Endodermal cell (in vitro differentiated cells): ENCODE measurements at regions not wholly inside any gene's neighbourhood (a gene's known extent, or its start where the extent isn't known, plus 50 kb on each side); places are given as distances from the start of the nearest gene placed in this dataset.
A peak's percentile ranks its signal among the peaks of the same experiment; 100 is the strongest.

Source experiments
- DNase-seq: peaks from one replicate; pipeline ENCODE4 v3.0.0-alpha.2; 2017
- H3K27ac ChIP-seq: 2 replicates; pipeline ENCODE4 v1.5.1; 2013; ENCODE audit warnings: mild to moderate bottlenecking, low read depth, low read length, moderate library complexity
- H3K27me3 ChIP-seq: 2 replicates; pipeline ENCODE4 v1.6.1; 2013; ENCODE audit warnings: mild to moderate bottlenecking, low read length, moderate library complexity; ENCODE audit not compliant: insufficient read depth, control insufficient read depth, poor library complexity, severe bottlenecking
- H3K36me3 ChIP-seq: 2 replicates; pipeline ENCODE4 v1.7.0; 2013; ENCODE audit warnings: mild to moderate bottlenecking, low read length, moderate library complexity; ENCODE audit not compliant: control insufficient read depth, insufficient read depth
- H3K4me1 ChIP-seq: one replicate; pipeline ENCODE4 v1.7.0; 2013; ENCODE audit warnings: low read length; ENCODE audit not compliant: control insufficient read depth, insufficient read depth
- H3K4me3 ChIP-seq: 2 replicates; pipeline ENCODE4 v1.5.1; 2013; ENCODE audit warnings: mild to moderate bottlenecking, low read length, moderate library complexity
- H3K9ac ChIP-seq: 2 replicates; pipeline ENCODE4 v1.6.1; 2013; ENCODE audit warnings: mild to moderate bottlenecking, low read length, moderate library complexity; ENCODE audit not compliant: poor library complexity, severe bottlenecking; ENCODE audit errors: extremely low read depth
- H3K9me3 ChIP-seq: 2 replicates; pipeline ENCODE4 v1.6.1; 2013; ENCODE audit warnings: mild to moderate bottlenecking, low read length, moderate library complexity; ENCODE audit not compliant: control insufficient read depth
- H3K27ac Mint-ChIP-seq: 2 replicates; pipeline ENCODE4 v1.8.0; 2020; ENCODE audit warnings: mixed read lengths
- H3K27me3 Mint-ChIP-seq: 2 replicates; pipeline ENCODE4 v1.8.0; 2021; ENCODE audit warnings: mild to moderate bottlenecking, mixed read lengths; ENCODE audit not compliant: insufficient read depth
- H3K36me3 Mint-ChIP-seq: 2 replicates; pipeline ENCODE4 v1.8.0; 2020; ENCODE audit warnings: low read depth, mixed read lengths
- H3K4me1 Mint-ChIP-seq: 2 replicates; pipeline ENCODE4 v1.8.0; 2020; ENCODE audit warnings: mixed read lengths
- H3K4me3 Mint-ChIP-seq: 2 replicates; pipeline ENCODE4 v1.8.0; 2020; ENCODE audit warnings: mild to moderate bottlenecking, moderate library complexity, mixed read lengths
- H3K9me3 Mint-ChIP-seq: 2 replicates; pipeline ENCODE4 v1.8.0; 2020; ENCODE audit warnings: mild to moderate bottlenecking, mixed read lengths
- WGBS, 2 experiments: methylation state at CpG; one replicate each; pipeline versions ENCODE4 v1.1.5 to v1.1.7; 2013; ENCODE audit warnings: missing lambda C conversion rate in 2 of 2, mixed read lengths in 1 of 2; ENCODE audit not compliant: insufficient coverage in 1 of 2, insufficient read length in 1 of 2; 5-methylcytosine and 5-hydroxymethylcytosine counted together
- TF ChIP-seq, protein P1 (sequence below): fragments of 200-600 bp; sonication (generic); conservative IDR thresholded peaks from 2 replicates; pipeline ENCODE4 v1.5.0; 2021; ENCODE audit warnings: antibody characterized with exemption, mild to moderate bottlenecking

DNA sequence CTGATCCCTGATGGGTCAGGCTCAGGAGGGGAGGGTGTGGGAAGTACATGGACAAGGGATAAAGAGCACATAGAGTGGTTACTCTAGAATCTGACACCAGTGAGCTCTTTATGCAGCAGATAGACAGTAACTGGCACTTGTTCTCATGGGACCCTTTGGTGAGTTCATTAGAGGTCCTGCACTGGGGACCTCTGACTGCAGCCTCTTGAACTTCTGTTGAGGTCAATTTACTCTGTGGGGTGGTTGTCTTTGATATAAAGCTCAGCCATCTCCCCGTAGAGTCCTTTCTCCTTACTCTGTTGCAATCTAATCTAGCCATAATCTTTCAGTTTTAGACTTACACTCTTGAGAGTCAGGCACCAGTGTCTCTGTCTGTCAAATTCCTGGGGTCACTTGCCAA, 222.4 kb downstream of the GPAT3 start:
- TF ChIP-seq, protein P1, sequence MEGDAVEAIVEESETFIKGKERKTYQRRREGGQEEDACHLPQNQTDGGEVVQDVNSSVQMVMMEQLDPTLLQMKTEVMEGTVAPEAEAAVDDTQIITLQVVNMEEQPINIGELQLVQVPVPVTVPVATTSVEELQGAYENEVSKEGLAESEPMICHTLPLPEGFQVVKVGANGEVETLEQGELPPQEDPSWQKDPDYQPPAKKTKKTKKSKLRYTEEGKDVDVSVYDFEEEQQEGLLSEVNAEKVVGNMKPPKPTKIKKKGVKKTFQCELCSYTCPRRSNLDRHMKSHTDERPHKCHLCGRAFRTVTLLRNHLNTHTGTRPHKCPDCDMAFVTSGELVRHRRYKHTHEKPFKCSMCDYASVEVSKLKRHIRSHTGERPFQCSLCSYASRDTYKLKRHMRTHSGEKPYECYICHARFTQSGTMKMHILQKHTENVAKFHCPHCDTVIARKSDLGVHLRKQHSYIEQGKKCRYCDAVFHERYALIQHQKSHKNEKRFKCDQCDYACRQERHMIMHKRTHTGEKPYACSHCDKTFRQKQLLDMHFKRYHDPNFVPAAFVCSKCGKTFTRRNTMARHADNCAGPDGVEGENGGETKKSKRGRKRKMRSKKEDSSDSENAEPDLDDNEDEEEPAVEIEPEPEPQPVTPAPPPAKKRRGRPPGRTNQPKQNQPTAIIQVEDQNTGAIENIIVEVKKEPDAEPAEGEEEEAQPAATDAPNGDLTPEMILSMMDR, result no peak
- no peaks in the 10 kb centered on the region for H3K36me3 Mint-ChIP-seq
- H3K27me3 ChIP-seq, result no peaks in the 10 kb centered on the region
- no peaks in the 10 kb centered on the region for H3K36me3 ChIP-seq
- no peak overlapping the region for H3K27ac Mint-ChIP-seq
- H3K4me1 ChIP-seq, result no peaks in the 10 kb centered on the region
- H3K27me3 Mint-ChIP-seq, result no peaks in the 10 kb centered on the region
- no peak for DNase-seq
- H3K9me3 ChIP-seq, result no peaks in the 10 kb centered on the region
- no peaks in the 10 kb centered on the region for H3K9me3 Mint-ChIP-seq
- H3K4me3 Mint-ChIP-seq, result no peak overlapping the region
- no peaks in the 10 kb centered on the region for H3K4me1 Mint-ChIP-seq
- H3K27ac ChIP-seq, result no peak overlapping the region
- WGBS, 2 experiments, result 76% methylated on average over 1 of the region's 1 CpG; no CpG with 5 or more reads in 1 of the 2 experiments
- no peak overlapping the region for H3K4me3 ChIP-seq
- H3K9ac ChIP-seq, result no peak overlapping the region

GRCh38 chr4:83757121-83757621, 221.3 kb downstream of the GPAT3 start:
- no peaks in the 10 kb centered on the region for H3K36me3 ChIP-seq
- Mint-ChIP-seq H3K27me3 (no peaks in the 10 kb centered on the region), H3K27ac (no peak overlapping the region), H3K4me3 (no peak overlapping the region), H3K9me3 (no peaks in the 10 kb centered on the region), H3K36me3 (no peaks in the 10 kb centered on the region), H3K4me1 (no peaks in the 10 kb centered on the region)
- no peak overlapping the region for H3K27ac ChIP-seq
- H3K4me3 ChIP-seq, result no peak overlapping the region
- H3K9me3 ChIP-seq, result no peaks in the 10 kb centered on the region
- TF ChIP-seq, protein P1, result no peak
- no peaks in the 10 kb centered on the region for H3K4me1 ChIP-seq
- H3K27me3 ChIP-seq, result no peaks in the 10 kb centered on the region
- 67 to 100% methylated on average over 1 to 2 of the region's 2 CpGs for WGBS, 2 experiments
- no peak overlapping the region for H3K9ac ChIP-seq
- DNase-seq, result no peak

- 82 to 100% methylated on average over 1 to 2 of the region's 2 CpGs for WGBS, 2 experiments
Measured at GRCh38 chr4:83753260-83753659, 217.4 kb downstream of the GPAT3 start.

More at GRCh38 chr4:83753260-83753659, 217.4 kb downstream of the GPAT3 start:
- H3K9me3 Mint-ChIP-seq, result no peaks in the 10 kb centered on the region
- Histone ChIP-seq H3K4me3 (no peak overlapping the region), H3K27me3 (no peaks in the 10 kb centered on the region), H3K9me3 (no peaks in the 10 kb centered on the region), H3K9ac (no peak overlapping the region), H3K36me3 (no peaks in the 10 kb centered on the region), H3K4me1 (no peaks in the 10 kb centered on the region), H3K27ac (no peak overlapping the region)
- no peak overlapping the region for H3K4me3 Mint-ChIP-seq
- TF ChIP-seq, protein P1, result peak; percentile 71
- no peak for DNase-seq
- no peak overlapping the region for H3K27ac Mint-ChIP-seq
- H3K4me1 Mint-ChIP-seq, result no peaks in the 10 kb centered on the region
- no peaks in the 10 kb centered on the region for H3K27me3 Mint-ChIP-seq
- H3K36me3 Mint-ChIP-seq, result no peaks in the 10 kb centered on the region
